H1 (cell line): ENCODE measurements at regions not wholly inside any gene's neighbourhood (a gene's known extent, or its start where the extent isn't known, plus 50 kb on each side); places are given as distances from the start of the nearest gene placed in this dataset.

ENCODE experiments used
- ATF2 ChIP-seq: IDR thresholded peaks from 2 replicates; pipeline ENCODE4 v1.6.1; 2012; ENCODE audit warnings: low read length, inconsistent platforms
- CTCF ChIP-seq, 3 experiments: IDR thresholded peaks; 1 replicate in 2 of 3; 2 replicates in 1 of 3; pipeline versions ENCODE4 v1.5.1 to v1.6.1; 2011; ENCODE audit warnings: low read length in 3 of 3, mild to moderate bottlenecking in 3 of 3, inconsistent platforms in 2 of 3, low read depth in 1 of 3, moderate library complexity in 1 of 3; ENCODE audit not compliant: insufficient read depth in 1 of 3; ENCODE audit errors: control extremely low read depth in 1 of 3
- RAD21 ChIP-seq, 2 experiments: IDR thresholded peaks in 1 of 2; conservative IDR thresholded peaks in 1 of 2; 2 replicates each; pipeline ENCODE4 v1.6.1; 2011; ENCODE audit warnings: low read depth in 2 of 2, low read length in 2 of 2, improper control_type of control experiment in 1 of 2, inconsistent platforms in 1 of 2, mild to moderate bottlenecking in 1 of 2, moderate library complexity in 1 of 2
- RFX5 ChIP-seq: IDR thresholded peaks from 2 replicates; pipeline ENCODE4 v1.6.1; 2011; ENCODE audit warnings: low read depth, low read length, improper control_type of control experiment, borderline replicate concordance
- SIN3A ChIP-seq, 2 experiments: IDR thresholded peaks in 1 of 2; conservative IDR thresholded peaks in 1 of 2; 2 replicates each; pipeline ENCODE4 v1.6.1; 2011 to 2012; ENCODE audit warnings: low read length in 2 of 2, improper control_type of control experiment in 1 of 2, low read depth in 1 of 2, mild to moderate bottlenecking in 1 of 2
- ZNF274 ChIP-seq: IDR thresholded peaks from 2 replicates; pipeline ENCODE4 v1.7.0; 2012; ENCODE audit warnings: low read length, borderline replicate concordance; ENCODE audit errors: extremely low read depth

GRCh38 chrY:7805624-7806023, 894.1 kb upstream of the AMELY start:
- TF ChIP-seq ATF2 (no peak), SIN3A (conservative IDR thresholded peaks at IDR 0.05 in 1 of 2, IDR thresholded peaks at IDR 0.05 in 1 of 2; ENCODE audit: low read depth in 1 of 2, low read length in 2 of 2) (no peak), CTCF (IDR thresholded peaks at IDR 0.05; ENCODE audit: control extremely low read depth in 1 of 3, insufficient read depth in 1 of 3, low read depth in 1 of 3, low read length in 3 of 3) (no peak), RAD21 (IDR thresholded peaks at IDR 0.05 in 1 of 2, conservative IDR thresholded peaks at IDR 0.05 in 1 of 2; ENCODE audit: low read depth in 2 of 2, low read length in 2 of 2) (no peak), ZNF274 (no peak), RFX5 (no peak)
